NB4 (cell line): ENCODE measurements at regions not wholly inside any gene's neighbourhood (a gene's known extent, or its start where the extent isn't known, plus 50 kb on each side); places are given as distances from the start of the nearest gene placed in this dataset.

Experiments
- DNase-seq: peaks from one replicate; pipeline ENCODE4 v3.0.0; 2010; ENCODE audit warnings: low read depth
- H3K4me3 ChIP-seq: one replicate; pipeline ENCODE4 v1.5.1; 2011; ENCODE audit warnings: mild to moderate bottlenecking, low read depth, low read length, moderate library complexity
- CTCF ChIP-seq: IDR thresholded peaks from one replicate; pipeline ENCODE4 v1.5.1; 2012; ENCODE audit warnings: low read depth, low read length
- MAX ChIP-seq: IDR thresholded peaks from 2 replicates; pipeline ENCODE4 v1.6.1; 2011; ENCODE audit warnings: low read depth, low read length
- MYC ChIP-seq: IDR thresholded peaks from 2 replicates; pipeline ENCODE4 v1.6.1; 2011; ENCODE audit warnings: low read depth, low read length
- POLR2A ChIP-seq: IDR thresholded peaks from 2 replicates; pipeline ENCODE4 v1.6.1; 2011; ENCODE audit warnings: mild to moderate bottlenecking; ENCODE audit not compliant: insufficient read length; ENCODE audit errors: extremely low read depth

GRCh38 chrX:7545564-7545963 lies 297.4 kb upstream of the VCX start:
- no peak for TF ChIP-seq POLR2A
- no peak for TF ChIP-seq MYC
- TF ChIP-seq CTCF = no peak
- TF ChIP-seq MAX = no peak

GRCh38 chrX:7542587-7543380 lies 300.2 kb upstream of the VCX start:
- no peak for DNase-seq

More at GRCh38 chrX:7545564-7545963, 297.4 kb upstream of the VCX start:
- H3K4me3 ChIP-seq = no peak overlapping the region
- DNase-seq = no peak

GRCh38 chrX:7522860-7523259 lies 320.1 kb upstream of the VCX start:
- DNase-seq = no peak
- no peak for TF ChIP-seq MAX
- no peak for TF ChIP-seq MYC

More at GRCh38 chrX:7542587-7543380, 300.2 kb upstream of the VCX start:
- TF ChIP-seq CTCF (no peak), POLR2A (no peak), MAX (no peak), MYC (no peak)
- H3K4me3 ChIP-seq = no peak overlapping the region

GRCh38 chrX:7515681-7516413 lies 327.1 kb upstream of the VCX start:
- no peak for DNase-seq
- no peak for TF ChIP-seq MAX
- TF ChIP-seq CTCF = no peak
- TF ChIP-seq POLR2A = no peak
- no peak for TF ChIP-seq MYC
- H3K4me3 ChIP-seq = no peak overlapping the region

More at GRCh38 chrX:7522860-7523259, 320.1 kb upstream of the VCX start:
- no peak overlapping the region for H3K4me3 ChIP-seq

- no peak overlapping the region for H3K4me3 ChIP-seq
- DNase-seq = no peak
These were observed 327.9 kb upstream of the VCX start for GRCh38 chrX:7514871-7515599.

More at GRCh38 chrX:7514871-7515599, 327.9 kb upstream of the VCX start:
- no peak for TF ChIP-seq MAX
- TF ChIP-seq MYC = no peak
- TF ChIP-seq POLR2A = no peak
- no peak for TF ChIP-seq CTCF
